Lower leg skin (tissue), 4 donors: ENCODE measurements at regions not wholly inside any gene's neighbourhood (a gene's known extent, or its start where the extent isn't known, plus 50 kb on each side); places are given as distances from the start of the nearest gene placed in this dataset.
A peak's percentile ranks its signal among the peaks of the same experiment; 100 is the strongest.
"Not testable (repeated sequence)": the region's sequence is repeated elsewhere in the genome, so short reads cannot be mapped to it uniquely, and the experiment has no call there.

Source experiments
- DNase-seq, 2 donors: peaks; one replicate each; pipeline ENCODE4 v3.0.0-alpha.2; 2019; ENCODE audit warnings: low spot score in 2 of 2
- H3K4me3 ChIP-seq: fragments of 200-600 bp; sonication (generic); 2 replicates; pipeline ENCODE4 v1.5.1; 2017; ENCODE audit warnings: mild to moderate bottlenecking, low read depth; ENCODE audit not compliant: poor library complexity, severe bottlenecking
- POLR2A ChIP-seq, 2 donors: fragments of 450-650 bp; IDR thresholded peaks; one replicate each; pipeline ENCODE4 v1.6.1; 2016 to 2017; ENCODE audit warnings: antibody characterized with exemption in 2 of 2, mild to moderate bottlenecking in 1 of 2, moderate library complexity in 1 of 2
- WGBS, 2 donors: methylation state at CpG; one replicate each; pipeline ENCODE4 v1.1.5; 2018; 5-methylcytosine and 5-hydroxymethylcytosine counted together
- intact Hi-C: fragments of 100-400 bp; cut with DNase I; formaldehyde crosslinking; loops from one replicate; pipeline ENCODE4 v1.15.0; 2023; ENCODE audit warnings: low total_unique reads
- TF ChIP-seq, protein P1 (sequence below), 3 donors: fragments of 450-650 bp; IDR thresholded peaks; one replicate each; pipeline ENCODE4 v1.5.1; 2016; ENCODE audit warnings: antibody characterized with exemption in 3 of 3, mild to moderate bottlenecking in 3 of 3, moderate library complexity in 2 of 3

- intact Hi-C loops: no loop called here
- TF ChIP-seq, protein P1, sequence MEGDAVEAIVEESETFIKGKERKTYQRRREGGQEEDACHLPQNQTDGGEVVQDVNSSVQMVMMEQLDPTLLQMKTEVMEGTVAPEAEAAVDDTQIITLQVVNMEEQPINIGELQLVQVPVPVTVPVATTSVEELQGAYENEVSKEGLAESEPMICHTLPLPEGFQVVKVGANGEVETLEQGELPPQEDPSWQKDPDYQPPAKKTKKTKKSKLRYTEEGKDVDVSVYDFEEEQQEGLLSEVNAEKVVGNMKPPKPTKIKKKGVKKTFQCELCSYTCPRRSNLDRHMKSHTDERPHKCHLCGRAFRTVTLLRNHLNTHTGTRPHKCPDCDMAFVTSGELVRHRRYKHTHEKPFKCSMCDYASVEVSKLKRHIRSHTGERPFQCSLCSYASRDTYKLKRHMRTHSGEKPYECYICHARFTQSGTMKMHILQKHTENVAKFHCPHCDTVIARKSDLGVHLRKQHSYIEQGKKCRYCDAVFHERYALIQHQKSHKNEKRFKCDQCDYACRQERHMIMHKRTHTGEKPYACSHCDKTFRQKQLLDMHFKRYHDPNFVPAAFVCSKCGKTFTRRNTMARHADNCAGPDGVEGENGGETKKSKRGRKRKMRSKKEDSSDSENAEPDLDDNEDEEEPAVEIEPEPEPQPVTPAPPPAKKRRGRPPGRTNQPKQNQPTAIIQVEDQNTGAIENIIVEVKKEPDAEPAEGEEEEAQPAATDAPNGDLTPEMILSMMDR (IDR thresholded peaks at IDR 0.05): no peak
- TF ChIP-seq POLR2A (IDR thresholded peaks at IDR 0.05): no peak
- WGBS, 2 donors: 90 to 96% methylated on average over 2 of the region's 2 CpGs
- H3K4me3 ChIP-seq: no peak overlapping the region
- peak in 1 of 2 donors; percentile 46 for DNase-seq
Measured at GRCh38 chr1:29406814-29407213, 170.5 kb downstream of the PTPRU start.

GRCh38 chr1:29400203-29400602 lies 163.9 kb downstream of the PTPRU start:
- H3K4me3 ChIP-seq, intact Hi-C loops, DNase-seq: not testable (repeated sequence)

DNA sequence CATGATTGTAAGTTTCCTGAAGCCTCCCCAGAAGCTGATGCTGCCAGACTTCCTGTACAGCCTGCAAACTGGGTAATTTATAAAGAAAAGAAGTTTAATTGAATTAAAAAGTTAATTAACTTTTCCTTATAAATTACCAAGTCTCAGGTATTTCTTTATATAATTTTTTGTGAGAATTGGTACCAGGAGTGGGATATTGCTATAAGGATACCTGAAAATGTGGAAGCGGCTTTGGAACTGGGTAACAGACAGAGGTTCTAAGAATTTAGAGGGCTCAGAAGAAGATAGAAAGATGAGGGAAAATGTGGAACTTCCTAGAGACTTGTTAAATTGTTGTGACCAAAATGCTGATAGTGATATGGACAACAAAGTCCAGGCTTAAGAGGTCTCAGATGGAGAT lies 163.1 kb downstream of the PTPRU start:
- DNase-seq: peak in 1 of 2 donors; percentile 2
- WGBS, 2 donors: 45 to 100% methylated on average over 1 of the region's 1 CpG
- TF ChIP-seq POLR2A (IDR thresholded peaks at IDR 0.05): no peak
- TF ChIP-seq, protein P1 (IDR thresholded peaks at IDR 0.05): no peak
- H3K4me3 ChIP-seq: no peak overlapping the region
- intact Hi-C loops: no loop called here

DNA sequence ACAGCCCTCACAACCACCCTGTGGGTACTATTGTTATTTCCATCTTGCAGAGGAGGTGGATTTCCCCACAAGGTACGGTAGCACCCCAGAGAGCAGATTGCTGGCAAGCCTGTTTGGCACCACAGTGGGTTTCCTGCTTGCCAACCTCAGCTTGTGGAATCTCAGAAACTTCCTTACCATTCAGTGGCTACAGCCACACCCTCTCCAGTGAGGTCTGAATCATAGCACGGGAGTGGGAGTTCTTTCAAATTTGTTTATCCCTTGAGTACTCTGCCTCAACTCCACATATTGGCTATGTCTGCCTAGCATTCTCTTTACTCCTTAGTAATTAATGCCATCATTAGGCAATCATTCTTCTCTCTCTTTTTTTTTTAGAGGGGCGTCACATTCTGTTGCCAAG lies 162.1 kb downstream of the PTPRU start:
- no peak for TF ChIP-seq POLR2A (IDR thresholded peaks at IDR 0.05)
- TF ChIP-seq, protein P1 (IDR thresholded peaks at IDR 0.05): no peak
- peak in 1 of 2 donors; percentile 17 for DNase-seq
- intact Hi-C loops: no loop called here
- H3K4me3 ChIP-seq: no peak overlapping the region
- WGBS, 2 donors: 25 to 31% methylated on average over 3 of the region's 3 CpGs

DNA sequence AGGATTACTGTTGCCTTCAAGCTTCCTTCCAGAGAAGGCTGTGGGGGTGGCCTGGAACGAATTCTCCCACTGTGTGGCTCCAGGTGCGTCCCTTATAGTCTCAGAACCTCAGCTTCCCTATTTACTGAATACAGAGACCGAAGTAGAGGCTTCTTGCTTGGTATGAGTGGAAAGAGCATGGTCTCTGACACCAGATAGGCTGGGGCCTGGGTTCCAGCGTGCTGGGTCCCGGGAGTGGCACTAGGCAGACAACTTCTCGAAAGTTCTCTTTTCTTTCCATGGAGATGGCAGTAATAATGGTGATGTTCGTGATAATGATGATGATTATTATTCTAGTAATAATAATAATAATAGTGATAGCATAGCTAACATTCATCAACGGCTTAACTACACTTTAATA lies 161.7 kb downstream of the PTPRU start:
- peak in 1 of 2 donors; percentile 43 for DNase-seq
- no peak overlapping the region for H3K4me3 ChIP-seq
- TF ChIP-seq POLR2A (IDR thresholded peaks at IDR 0.05): no peak
- TF ChIP-seq, protein P1 (IDR thresholded peaks at IDR 0.05): no peak
- intact Hi-C loops: no loop called here
- WGBS, 2 donors: 66 to 74% methylated on average over 8 of the region's 8 CpGs

DNA sequence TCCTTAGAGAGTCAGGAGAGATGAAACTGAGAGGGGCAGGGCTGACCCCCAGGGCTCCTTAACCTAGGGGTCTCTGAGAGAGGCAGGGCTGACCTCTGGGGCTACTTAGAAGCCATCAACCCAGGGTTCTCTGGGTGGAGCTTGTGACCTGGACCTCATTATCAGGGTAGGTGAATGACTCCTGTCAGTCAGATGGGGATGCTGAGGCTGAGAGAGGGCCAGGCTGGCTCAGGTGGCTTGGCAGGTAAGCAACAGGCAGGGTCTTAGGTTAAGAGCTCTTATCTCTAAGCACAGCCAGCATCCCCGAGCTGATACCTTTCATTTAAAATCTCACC lies 160.9 kb downstream of the PTPRU start:
- intact Hi-C loops: no loop called here
- no peak overlapping the region for H3K4me3 ChIP-seq
- DNase-seq: no peak
- TF ChIP-seq, protein P1 (IDR thresholded peaks at IDR 0.05): no peak
- no peak for TF ChIP-seq POLR2A (IDR thresholded peaks at IDR 0.05)
- 57 to 79% methylated on average over 1 of the region's 1 CpG for WGBS, 2 donors
